ENCODE measurements at regions not wholly inside any gene's neighbourhood (a gene's known extent, or its start where the extent isn't known, plus 50 kb on each side); places are given as distances from the start of the nearest gene placed in this dataset.
"Not testable (repeated sequence)": the region's sequence is repeated elsewhere in the genome, so short reads cannot be mapped to it uniquely, and the experiment has no call there.

DNA sequence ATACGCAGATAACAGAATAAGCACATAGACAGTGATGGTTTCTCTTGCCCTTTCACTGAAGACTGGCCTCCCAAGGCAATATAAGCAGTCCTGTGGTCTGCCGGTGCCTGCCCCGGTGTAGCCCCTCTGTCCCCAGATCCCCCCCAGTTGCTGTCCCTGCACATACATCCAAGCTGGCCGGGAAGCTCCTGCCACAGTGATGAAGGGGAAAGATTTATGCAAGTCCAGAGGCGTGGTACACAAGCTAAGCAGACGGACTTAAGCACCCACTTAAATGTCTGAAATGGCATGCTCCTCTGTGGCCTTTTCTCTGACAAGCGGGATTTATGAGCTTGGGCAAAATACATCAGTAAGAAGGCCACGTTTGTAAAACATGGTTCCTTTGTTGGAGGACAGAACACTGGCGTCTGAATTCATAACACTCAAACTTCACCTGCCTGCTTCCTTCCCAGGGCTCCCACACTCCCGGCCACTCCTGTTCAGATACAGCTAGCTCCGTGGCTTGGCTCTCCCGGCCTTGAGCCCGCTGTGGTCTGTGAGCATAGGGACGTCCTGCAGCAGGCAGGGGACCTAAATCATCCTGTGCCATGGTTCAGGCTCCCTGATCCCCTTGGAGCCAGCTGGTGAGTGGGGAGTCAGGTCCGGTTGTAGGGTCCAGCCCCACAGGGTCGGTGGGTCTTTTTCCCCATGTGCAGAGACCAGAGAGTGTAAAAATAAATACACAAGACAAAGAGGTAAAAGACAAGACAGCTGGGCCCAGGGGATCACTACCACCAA is 61.7 kb upstream of the PPP2R2D start:
- TF ChIP-seq, protein P1, sequence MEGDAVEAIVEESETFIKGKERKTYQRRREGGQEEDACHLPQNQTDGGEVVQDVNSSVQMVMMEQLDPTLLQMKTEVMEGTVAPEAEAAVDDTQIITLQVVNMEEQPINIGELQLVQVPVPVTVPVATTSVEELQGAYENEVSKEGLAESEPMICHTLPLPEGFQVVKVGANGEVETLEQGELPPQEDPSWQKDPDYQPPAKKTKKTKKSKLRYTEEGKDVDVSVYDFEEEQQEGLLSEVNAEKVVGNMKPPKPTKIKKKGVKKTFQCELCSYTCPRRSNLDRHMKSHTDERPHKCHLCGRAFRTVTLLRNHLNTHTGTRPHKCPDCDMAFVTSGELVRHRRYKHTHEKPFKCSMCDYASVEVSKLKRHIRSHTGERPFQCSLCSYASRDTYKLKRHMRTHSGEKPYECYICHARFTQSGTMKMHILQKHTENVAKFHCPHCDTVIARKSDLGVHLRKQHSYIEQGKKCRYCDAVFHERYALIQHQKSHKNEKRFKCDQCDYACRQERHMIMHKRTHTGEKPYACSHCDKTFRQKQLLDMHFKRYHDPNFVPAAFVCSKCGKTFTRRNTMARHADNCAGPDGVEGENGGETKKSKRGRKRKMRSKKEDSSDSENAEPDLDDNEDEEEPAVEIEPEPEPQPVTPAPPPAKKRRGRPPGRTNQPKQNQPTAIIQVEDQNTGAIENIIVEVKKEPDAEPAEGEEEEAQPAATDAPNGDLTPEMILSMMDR (IDR thresholded peaks at IDR 0.05; ENCODE audit: control insufficient read depth, insufficient read depth, low read depth, low read length, missing control alignments): no peak
- H3K4me3 ChIP-seq (ENCODE audit: control insufficient read depth, low read depth, low read length): no peak overlapping the region
- no peak for DNase-seq (ENCODE audit: low read depth)

DNA sequence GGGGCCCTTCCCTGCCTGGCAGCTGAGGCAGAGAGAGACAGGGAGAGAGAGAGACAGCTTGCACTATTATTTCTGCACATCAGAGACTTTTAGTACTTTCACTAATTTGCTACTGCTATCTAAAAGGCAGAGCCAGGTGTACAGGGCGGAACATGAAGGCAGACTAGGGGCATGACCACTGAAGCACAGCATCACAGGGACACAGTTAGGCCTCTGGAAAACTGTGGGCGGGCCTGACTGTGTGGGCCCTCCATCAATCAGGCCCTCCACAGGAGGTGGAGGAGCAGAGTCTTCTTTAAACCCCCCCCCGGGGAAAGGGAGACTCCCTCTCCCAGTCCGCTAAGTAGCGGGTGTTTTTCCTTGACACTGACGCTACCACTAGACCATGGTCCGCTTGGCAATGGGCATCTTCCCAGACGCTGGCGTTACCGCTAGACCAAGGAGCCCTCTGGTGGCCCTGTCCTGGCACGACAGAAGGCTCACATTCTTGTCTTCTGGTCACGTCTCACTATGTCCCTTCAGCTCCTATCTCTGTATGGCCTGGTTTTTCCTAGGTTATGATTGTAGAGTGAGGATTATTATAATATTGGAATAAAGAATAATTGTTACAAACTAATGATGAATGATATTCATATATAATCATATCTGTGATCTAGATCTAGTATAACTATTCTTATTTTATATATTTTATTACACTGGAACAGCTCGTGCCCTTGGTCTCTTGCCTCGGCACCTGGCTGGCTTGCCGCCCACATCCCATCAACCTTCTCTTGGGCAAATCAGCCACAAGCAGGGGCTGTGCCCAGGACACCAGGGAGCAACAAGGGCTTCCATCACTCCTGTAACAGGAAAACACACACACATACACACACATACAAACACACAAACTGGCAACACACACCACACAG is 60.7 kb upstream of the PPP2R2D start:
- DNase-seq (ENCODE audit: low read depth); H3K4me3 ChIP-seq (ENCODE audit: control insufficient read depth, low read depth, low read length): not testable (repeated sequence)
- TF ChIP-seq, protein P1 (IDR thresholded peaks at IDR 0.05; ENCODE audit: control insufficient read depth, insufficient read depth, low read depth, low read length, missing control alignments): peak; percentile 5

DNA sequence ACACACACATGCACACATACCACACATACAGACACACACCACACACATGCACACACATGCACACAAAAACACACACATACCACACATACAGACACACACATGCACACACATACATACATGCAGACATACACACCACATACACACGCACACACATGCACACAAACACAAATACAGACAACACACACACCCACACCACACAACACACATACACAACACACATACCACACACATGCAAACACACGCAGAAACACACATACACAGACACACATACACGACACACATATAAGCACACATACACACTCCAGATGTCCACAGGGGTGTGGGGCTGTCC is 60.1 kb upstream of the PPP2R2D start:
- DNase-seq (ENCODE audit: low read depth): no peak
- no peak overlapping the region for H3K4me3 ChIP-seq (ENCODE audit: control insufficient read depth, low read depth, low read length)
- TF ChIP-seq, protein P1 (IDR thresholded peaks at IDR 0.05; ENCODE audit: control insufficient read depth, insufficient read depth, low read depth, low read length, missing control alignments): no peak

DNA sequence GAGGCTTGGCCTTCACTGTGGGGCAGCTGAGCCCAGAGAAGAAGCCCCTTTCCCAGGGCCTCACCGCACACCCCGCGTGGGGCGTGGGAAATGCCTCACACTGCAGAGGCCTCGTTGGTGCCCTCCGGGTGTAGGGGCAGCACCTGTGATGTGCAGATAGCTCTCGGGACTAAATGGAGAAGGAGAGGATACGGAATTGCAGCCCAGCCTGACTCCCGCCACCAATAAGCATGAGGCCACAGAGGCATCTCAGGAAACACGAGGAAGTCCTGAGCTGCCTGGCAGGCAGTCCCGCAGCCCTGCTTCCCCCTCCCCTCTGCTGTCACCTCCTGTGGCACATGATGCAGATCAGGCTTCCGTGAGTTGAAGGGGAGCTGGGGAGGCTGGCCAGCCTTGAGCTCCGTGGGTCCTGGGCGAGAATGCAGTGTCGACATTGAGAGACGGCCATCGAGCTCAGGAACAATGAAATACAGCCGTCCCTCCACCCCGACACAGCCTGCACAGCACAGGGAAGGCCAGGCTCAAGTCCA is 59.6 kb upstream of the PPP2R2D start:
- no peak for DNase-seq (ENCODE audit: low read depth)
- TF ChIP-seq, protein P1 (IDR thresholded peaks at IDR 0.05; ENCODE audit: control insufficient read depth, insufficient read depth, low read depth, low read length, missing control alignments): no peak
- H3K4me3 ChIP-seq (ENCODE audit: control insufficient read depth, low read depth, low read length): no peak overlapping the region

DNA sequence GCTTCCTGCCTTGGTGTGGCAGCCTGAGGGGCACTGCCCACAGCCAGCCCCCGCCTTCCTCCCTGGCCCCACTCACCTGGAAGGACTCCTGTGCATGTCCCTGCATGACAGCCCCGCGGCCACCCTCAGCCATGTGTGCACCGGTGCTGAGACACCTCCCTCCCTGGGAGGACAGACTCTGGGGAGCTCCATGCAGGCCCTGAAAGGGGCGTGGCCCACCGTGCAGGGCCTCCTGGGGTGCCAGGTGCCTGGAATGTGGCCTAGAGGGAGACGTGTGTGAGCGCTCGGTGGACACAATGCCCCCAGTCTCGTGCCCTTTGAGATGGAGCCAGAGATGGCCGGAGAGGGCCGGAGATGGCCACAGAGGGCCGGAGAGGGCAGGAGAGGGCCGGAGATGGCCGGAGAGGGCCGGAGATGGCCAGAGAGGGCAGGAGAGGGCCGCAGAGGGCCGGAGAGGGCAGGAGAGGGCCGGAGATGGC is 59.1 kb upstream of the PPP2R2D start:
- no peak for DNase-seq (ENCODE audit: low read depth)
- TF ChIP-seq, protein P1 (IDR thresholded peaks at IDR 0.05; ENCODE audit: control insufficient read depth, insufficient read depth, low read depth, low read length, missing control alignments): no peak
- H3K4me3 ChIP-seq (ENCODE audit: control insufficient read depth, low read depth, low read length): no peak overlapping the region

DNA sequence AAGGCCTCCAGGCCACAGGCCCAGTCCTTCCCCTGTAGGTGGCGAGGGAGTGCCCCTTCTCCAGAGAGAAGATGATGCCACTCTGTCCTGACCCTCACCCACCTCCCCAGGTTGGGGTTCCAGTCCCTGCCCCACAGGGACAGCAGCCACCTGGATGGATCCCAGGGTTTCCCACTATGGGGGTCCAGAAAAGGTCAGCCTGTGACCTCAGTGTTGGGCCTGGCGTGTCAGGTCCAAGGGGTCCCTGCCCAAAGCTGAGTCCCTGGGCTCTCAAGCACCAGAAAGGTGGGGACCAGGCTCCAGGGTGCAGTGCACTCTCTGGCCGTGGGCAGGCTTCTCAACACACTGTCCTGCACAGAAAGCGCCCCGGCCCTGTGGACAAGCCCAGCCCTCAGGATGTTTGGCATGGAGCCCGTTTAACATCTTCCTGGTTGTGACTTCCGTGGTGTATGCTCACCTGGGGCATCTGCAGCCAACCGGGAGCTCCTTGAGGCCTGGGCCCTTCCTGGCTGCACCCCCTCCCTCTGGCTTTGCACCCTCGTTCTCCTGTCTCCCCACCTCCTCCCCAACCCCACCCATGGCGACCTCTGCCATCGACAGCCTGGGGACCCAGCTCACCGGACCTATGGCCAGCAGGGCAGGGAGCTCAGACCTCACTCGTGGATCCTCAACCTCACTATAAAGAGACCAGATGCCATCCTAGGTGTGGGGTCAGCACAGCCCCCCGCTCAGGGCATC is 58.3 kb upstream of the PPP2R2D start:
- TF ChIP-seq, protein P1 (IDR thresholded peaks at IDR 0.05; ENCODE audit: control insufficient read depth, insufficient read depth, low read depth, low read length, missing control alignments): no peak
- no peak for DNase-seq (ENCODE audit: low read depth)
- H3K4me3 ChIP-seq (ENCODE audit: control insufficient read depth, low read depth, low read length): no peak overlapping the region

All from AG09309 (cell line).